ENCODE measurements at regions not wholly inside any gene's neighbourhood (a gene's known extent, or its start where the extent isn't known, plus 50 kb on each side); places are given as distances from the start of the nearest gene placed in this dataset.

DNA sequence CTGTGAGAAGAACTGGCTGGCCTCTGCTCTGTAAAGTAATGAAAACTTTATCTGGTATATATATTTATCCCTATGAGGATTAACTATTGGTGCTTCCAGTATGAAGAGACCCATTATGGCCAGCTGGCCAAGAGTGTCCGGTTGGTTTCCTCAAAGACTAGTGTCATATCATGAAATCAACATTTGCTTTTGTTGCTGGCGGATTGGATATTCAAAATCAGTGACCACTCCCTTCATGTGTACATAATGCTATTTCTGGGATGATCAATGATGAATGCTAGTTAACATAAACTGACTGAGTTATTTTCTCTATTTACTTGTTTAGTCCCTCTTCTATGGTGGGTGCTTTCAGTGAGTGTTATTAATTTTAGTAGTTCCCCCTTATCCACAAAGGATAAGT, 60.8 kb upstream of the NUDT12 start:
- Mint-ChIP-seq H3K27me3 (ENCODE audit: low read depth, unreplicated experiment) (no peaks in the 10 kb centered on the region), H3K36me3 (ENCODE audit: low read depth, unreplicated experiment) (no peaks in the 10 kb centered on the region), H3K4me3 (ENCODE audit: unreplicated experiment) (no peak overlapping the region), H3K27ac (ENCODE audit: unreplicated experiment) (no peak overlapping the region), H3K4me1 (ENCODE audit: low read depth, unreplicated experiment) (peaks cover 2% of the 10 kb centered on the region), H3K9me3 (ENCODE audit: unreplicated experiment) (peaks cover 2% of the 10 kb centered on the region)
- Histone ChIP-seq H3K9ac (ENCODE audit: low read length) (no peak overlapping the region), H3K9me3 (ENCODE audit: insufficient read depth, low read depth, low read length) (no peaks in the 10 kb centered on the region), H3K36me3 (ENCODE audit: insufficient read depth, low read length) (no peaks in the 10 kb centered on the region), H3K27me3 (ENCODE audit: insufficient read depth, low read length) (no peaks in the 10 kb centered on the region), H4K20me1 (ENCODE audit: insufficient read depth, low read length) (no peaks in the 10 kb centered on the region), H3K27ac (ENCODE audit: low read depth, low read length) (no peak overlapping the region), H3K79me2 (ENCODE audit: insufficient read depth, low read length) (no peaks in the 10 kb centered on the region), H3K4me2 (ENCODE audit: low read length) (no peak overlapping the region), H3K4me3 (ENCODE audit: insufficient read depth, low read depth, low read length) (no peak overlapping the region), H2AFZ (ENCODE audit: low read depth, low read length) (no peak overlapping the region), H3K4me1 (ENCODE audit: insufficient read depth, low read length) (no peaks in the 10 kb centered on the region)
- TF ChIP-seq, protein P1, sequence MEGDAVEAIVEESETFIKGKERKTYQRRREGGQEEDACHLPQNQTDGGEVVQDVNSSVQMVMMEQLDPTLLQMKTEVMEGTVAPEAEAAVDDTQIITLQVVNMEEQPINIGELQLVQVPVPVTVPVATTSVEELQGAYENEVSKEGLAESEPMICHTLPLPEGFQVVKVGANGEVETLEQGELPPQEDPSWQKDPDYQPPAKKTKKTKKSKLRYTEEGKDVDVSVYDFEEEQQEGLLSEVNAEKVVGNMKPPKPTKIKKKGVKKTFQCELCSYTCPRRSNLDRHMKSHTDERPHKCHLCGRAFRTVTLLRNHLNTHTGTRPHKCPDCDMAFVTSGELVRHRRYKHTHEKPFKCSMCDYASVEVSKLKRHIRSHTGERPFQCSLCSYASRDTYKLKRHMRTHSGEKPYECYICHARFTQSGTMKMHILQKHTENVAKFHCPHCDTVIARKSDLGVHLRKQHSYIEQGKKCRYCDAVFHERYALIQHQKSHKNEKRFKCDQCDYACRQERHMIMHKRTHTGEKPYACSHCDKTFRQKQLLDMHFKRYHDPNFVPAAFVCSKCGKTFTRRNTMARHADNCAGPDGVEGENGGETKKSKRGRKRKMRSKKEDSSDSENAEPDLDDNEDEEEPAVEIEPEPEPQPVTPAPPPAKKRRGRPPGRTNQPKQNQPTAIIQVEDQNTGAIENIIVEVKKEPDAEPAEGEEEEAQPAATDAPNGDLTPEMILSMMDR (IDR thresholded peaks at IDR 0.05; ENCODE audit: insufficient read depth, low read depth, low read length): no peak
- TF ChIP-seq EZH2 (IDR thresholded peaks at IDR 0.05; ENCODE audit: insufficient read depth, low read length): no peak
- no peak for FAIRE-seq
- no peak for DNase-seq (ENCODE audit: low read depth)

GRCh38 chr5:103621548-103621930, 59.0 kb upstream of the NUDT12 start:
- Mint-ChIP-seq H3K27me3 (ENCODE audit: low read depth, unreplicated experiment) (no peaks in the 10 kb centered on the region), H3K9me3 (ENCODE audit: unreplicated experiment) (peaks cover 2% of the 10 kb centered on the region), H3K4me3 (ENCODE audit: unreplicated experiment) (no peak overlapping the region), H3K4me1 (ENCODE audit: low read depth, unreplicated experiment) (peaks cover 2% of the 10 kb centered on the region), H3K27ac (ENCODE audit: unreplicated experiment) (no peak overlapping the region), H3K36me3 (ENCODE audit: low read depth, unreplicated experiment) (no peaks in the 10 kb centered on the region)
- Histone ChIP-seq H2AFZ (ENCODE audit: low read depth, low read length) (no peak overlapping the region), H4K20me1 (ENCODE audit: insufficient read depth, low read length) (no peaks in the 10 kb centered on the region), H3K27me3 (ENCODE audit: insufficient read depth, low read length) (no peaks in the 10 kb centered on the region), H3K79me2 (ENCODE audit: insufficient read depth, low read length) (no peaks in the 10 kb centered on the region), H3K9ac (ENCODE audit: low read length) (no peak overlapping the region), H3K9me3 (ENCODE audit: insufficient read depth, low read depth, low read length) (no peaks in the 10 kb centered on the region), H3K4me2 (ENCODE audit: low read length) (no peak overlapping the region), H3K36me3 (ENCODE audit: insufficient read depth, low read length) (no peaks in the 10 kb centered on the region), H3K27ac (ENCODE audit: low read depth, low read length) (no peak overlapping the region), H3K4me1 (ENCODE audit: insufficient read depth, low read length) (no peaks in the 10 kb centered on the region), H3K4me3 (ENCODE audit: insufficient read depth, low read depth, low read length) (no peak overlapping the region)
- FAIRE-seq: no peak
- TF ChIP-seq, protein P1 (IDR thresholded peaks at IDR 0.05; ENCODE audit: insufficient read depth, low read depth, low read length): no peak
- TF ChIP-seq EZH2 (IDR thresholded peaks at IDR 0.05; ENCODE audit: insufficient read depth, low read length): no peak
- peak; percentile 70 for DNase-seq (ENCODE audit: low read depth)

DNA sequence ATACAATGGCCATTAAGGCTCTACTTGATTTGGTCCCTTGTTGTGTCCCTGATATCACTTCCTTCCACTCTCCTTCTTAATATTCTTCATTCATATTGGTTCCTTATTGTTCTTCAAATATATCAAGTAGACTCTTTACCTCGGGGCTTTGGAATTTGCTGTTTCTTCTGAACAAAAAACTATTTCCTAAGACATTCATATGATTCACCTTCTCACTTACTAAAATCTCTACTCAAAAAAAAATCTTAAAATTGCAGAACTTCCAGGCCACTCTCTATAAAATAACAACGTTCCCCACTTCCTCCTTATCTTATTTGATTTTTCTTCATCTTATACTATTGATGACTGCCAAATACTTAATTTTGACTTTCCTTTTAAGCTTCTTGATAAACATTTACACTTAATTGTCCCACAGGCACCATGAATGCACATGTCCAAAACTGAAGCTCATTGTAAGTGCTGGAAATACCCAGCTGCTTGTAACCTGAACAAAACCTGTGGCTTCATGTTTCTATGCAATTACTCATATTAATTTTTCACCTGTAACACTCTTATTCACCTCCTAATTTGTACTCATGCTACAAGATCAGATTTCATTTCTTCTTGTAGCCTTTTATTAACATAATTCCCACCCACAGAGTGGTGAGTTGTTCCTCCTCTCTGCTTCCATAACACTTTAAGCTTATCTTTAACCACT, 58.4 kb upstream of the NUDT12 start:
- no peak overlapping the region for H3K4me3 Mint-ChIP-seq (ENCODE audit: unreplicated experiment)
- Histone ChIP-seq H3K4me3 (ENCODE audit: insufficient read depth, low read depth, low read length) (no peak overlapping the region), H3K9ac (ENCODE audit: low read length) (no peak overlapping the region), H3K36me3 (ENCODE audit: insufficient read depth, low read length) (no peaks in the 10 kb centered on the region), H3K4me1 (ENCODE audit: insufficient read depth, low read length) (no peaks in the 10 kb centered on the region), H3K9me3 (ENCODE audit: insufficient read depth, low read depth, low read length) (no peaks in the 10 kb centered on the region), H3K27me3 (ENCODE audit: insufficient read depth, low read length) (no peaks in the 10 kb centered on the region), H3K4me2 (ENCODE audit: low read length) (no peak overlapping the region), H3K79me2 (ENCODE audit: insufficient read depth, low read length) (no peaks in the 10 kb centered on the region), H4K20me1 (ENCODE audit: insufficient read depth, low read length) (no peaks in the 10 kb centered on the region), H2AFZ (ENCODE audit: low read depth, low read length) (no peak overlapping the region), H3K27ac (ENCODE audit: low read depth, low read length) (no peak overlapping the region)
- TF ChIP-seq, protein P1 (IDR thresholded peaks at IDR 0.05; ENCODE audit: insufficient read depth, low read depth, low read length): no peak
- TF ChIP-seq EZH2 (IDR thresholded peaks at IDR 0.05; ENCODE audit: insufficient read depth, low read length): no peak
- H3K4me1 Mint-ChIP-seq (ENCODE audit: low read depth, unreplicated experiment): peaks cover 2% of the 10 kb centered on the region
- peaks cover 2% of the 10 kb centered on the region for H3K9me3 Mint-ChIP-seq (ENCODE audit: unreplicated experiment)
- no peak for DNase-seq (ENCODE audit: low read depth)
- FAIRE-seq: no peak
- no peak overlapping the region for H3K27ac Mint-ChIP-seq (ENCODE audit: unreplicated experiment)
- H3K27me3 Mint-ChIP-seq (ENCODE audit: low read depth, unreplicated experiment): no peaks in the 10 kb centered on the region
- H3K36me3 Mint-ChIP-seq (ENCODE audit: low read depth, unreplicated experiment): no peaks in the 10 kb centered on the region

Data from astrocyte (in vitro differentiated cells and primary cell).